ENCODE measurements at regions not wholly inside any gene's neighbourhood (a gene's known extent, or its start where the extent isn't known, plus 50 kb on each side); places are given as distances from the start of the nearest gene placed in this dataset.
A peak's percentile ranks its signal among the peaks of the same experiment; 100 is the strongest.
"Not testable (repeated sequence)": the region's sequence is repeated elsewhere in the genome, so short reads cannot be mapped to it uniquely, and the experiment has no call there.

GRCh38 chr4:151459375-151459774, 50.4 kb downstream of the FHIP1A start:
- DNase-seq (ENCODE audit: low read depth) = no peak

DNA sequence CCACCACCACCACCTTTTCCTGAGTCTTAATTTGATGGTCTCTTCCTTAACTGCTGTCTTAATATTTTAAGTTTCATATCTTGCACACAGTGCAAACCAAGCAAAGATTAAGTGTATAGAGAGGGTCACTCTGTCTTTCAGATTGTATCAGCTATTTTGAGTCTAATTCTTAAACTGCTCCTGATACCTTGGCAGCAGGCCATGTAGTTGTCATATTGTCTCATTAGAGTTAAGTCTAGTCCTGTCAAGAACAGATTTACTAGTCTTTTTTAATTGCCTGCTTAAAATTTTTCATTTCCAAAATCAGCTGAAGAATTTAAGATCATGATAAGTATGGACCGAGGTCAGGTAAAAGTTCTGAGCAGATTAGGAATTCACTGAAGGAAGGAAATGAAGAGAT, 51.5 kb downstream of the FHIP1A start:
- no peak for DNase-seq (ENCODE audit: low read depth)

DNA sequence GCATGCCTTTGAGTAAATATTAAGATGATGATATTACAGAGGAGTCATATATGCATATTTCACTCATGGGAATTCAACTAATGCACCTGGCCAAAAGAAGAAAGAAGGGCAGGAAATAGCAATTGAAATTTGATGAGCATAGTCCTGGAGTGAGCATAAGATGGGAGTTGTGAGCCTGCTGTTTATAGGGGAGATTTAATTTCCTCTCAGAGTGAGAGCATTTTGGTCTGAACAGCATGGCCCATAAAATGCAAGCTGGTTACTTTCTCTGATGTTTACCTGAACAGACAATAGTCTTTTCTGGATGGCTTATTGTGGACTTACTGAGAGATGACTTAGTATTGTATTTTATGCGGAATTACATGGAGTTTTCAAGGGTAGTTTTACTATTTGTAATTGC, 53.6 kb downstream of the FHIP1A start:
- no peak for DNase-seq (ENCODE audit: low read depth)

- no peak for DNase-seq (ENCODE audit: low read depth)
These were observed 60.0 kb downstream of the FHIP1A start for GRCh38 chr4:151468715-151469696.

GRCh38 chr4:151469970-151470369, 61.0 kb downstream of the FHIP1A start:
- DNase-seq (ENCODE audit: low read depth) = no peak

GRCh38 chr4:151471728-151472127, 62.8 kb downstream of the FHIP1A start:
- no peak for DNase-seq (ENCODE audit: low read depth)

- DNase-seq (ENCODE audit: low read depth) = no peak
These were observed 63.3 kb downstream of the FHIP1A start for GRCh38 chr4:151472297-151472696.

GRCh38 chr4:151472711-151473110, 63.7 kb downstream of the FHIP1A start:
- DNase-seq (ENCODE audit: low read depth) = no peak

DNA sequence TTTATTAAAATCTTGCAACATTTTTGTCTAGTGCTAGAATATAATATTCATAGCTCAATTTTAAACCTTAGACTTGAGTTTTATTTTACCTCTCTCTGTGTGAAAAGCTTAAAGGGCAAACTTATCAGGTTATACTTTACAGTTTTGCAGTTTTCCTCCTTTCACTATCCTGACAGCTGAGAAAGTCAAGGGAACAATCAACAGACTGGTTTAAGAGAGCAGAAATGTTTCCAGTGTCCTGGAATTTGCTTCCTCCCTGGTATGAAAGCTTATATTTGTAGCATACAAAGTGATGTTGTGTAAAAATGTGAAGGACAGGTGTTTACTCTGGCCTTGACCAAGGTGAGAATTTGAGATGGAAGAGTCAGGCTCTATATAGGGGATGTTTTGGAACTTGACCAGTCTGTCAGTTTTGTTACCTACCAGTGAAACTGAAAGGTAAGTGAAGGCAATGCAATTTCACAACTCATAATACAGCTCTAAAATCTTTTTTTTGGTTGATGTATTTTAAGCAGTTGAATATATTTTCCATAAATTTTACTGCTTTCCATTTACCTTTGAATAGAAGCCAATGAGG, 64.6 kb downstream of the FHIP1A start:
- no peak for DNase-seq (ENCODE audit: low read depth)

DNA sequence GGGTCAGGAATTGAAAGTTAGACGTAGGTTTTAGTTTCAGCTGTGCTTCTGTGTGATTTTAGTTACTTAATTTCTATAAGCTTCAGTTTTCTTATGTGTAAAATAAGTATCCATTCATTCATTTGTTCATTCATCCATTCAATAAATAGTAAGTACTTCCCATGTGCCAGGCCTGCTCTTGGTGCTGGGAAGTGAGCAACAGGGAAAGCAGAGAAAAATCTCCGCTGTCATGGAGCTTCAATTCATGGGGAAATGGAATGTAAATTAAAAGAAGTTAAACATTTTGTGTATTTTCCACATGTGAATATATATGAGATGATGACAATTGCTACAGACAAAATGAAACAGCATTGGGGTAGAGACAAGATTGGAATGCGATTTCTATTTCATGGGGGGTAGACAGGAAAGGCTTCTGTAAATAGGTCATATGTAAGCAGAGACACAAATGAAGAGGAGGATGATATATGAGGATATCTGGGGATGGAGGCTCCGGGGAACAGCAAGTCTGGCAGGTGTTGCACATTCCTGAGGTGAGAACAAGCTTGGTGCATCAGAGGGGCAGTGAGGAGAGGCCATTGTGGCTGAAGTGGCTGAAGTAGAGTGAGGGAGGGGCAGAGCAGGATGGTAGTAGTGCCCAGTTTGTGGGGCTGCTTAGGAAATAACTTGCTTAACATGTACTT, 66.2 kb downstream of the FHIP1A start:
- DNase-seq (ENCODE audit: low read depth) = no peak

GRCh38 chr4:151481813-151482212, 72.8 kb downstream of the FHIP1A start:
- no peak for DNase-seq (ENCODE audit: low read depth)

DNA sequence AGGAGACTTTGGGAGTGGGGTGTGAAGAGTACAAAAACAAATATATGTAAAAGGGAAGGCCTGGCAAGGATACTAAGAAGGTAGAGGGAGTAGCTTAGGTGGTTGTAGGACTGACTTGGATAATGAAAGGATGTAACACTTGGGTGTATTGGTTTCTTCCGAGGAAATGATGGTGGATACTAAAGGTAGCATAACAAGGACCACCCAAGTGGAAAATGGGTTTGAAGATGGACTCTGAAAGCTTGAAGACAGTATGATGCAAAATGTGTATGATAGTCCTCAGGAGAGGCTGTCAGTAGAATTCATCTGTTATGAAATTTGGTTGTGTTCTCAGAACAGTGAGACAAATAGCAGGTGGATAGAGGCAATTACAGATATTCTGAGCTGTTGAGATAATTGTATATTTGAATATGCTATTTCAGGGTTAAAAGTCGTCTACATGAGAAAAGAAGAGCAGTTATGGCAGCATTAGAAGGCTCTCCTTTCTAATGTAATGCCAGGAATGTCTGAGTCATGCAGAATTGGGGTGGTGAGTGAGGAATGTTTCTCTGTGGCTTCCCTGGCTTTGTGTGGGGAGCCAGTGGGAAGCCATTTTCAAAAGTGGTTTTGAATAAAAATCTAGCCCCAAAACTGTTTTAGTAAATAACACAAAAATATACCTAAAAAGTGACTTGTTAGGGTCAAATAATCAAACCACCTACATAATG, 75.6 kb downstream of the FHIP1A start:
- DNase-seq (ENCODE audit: low read depth) = peak; percentile 95

DNA sequence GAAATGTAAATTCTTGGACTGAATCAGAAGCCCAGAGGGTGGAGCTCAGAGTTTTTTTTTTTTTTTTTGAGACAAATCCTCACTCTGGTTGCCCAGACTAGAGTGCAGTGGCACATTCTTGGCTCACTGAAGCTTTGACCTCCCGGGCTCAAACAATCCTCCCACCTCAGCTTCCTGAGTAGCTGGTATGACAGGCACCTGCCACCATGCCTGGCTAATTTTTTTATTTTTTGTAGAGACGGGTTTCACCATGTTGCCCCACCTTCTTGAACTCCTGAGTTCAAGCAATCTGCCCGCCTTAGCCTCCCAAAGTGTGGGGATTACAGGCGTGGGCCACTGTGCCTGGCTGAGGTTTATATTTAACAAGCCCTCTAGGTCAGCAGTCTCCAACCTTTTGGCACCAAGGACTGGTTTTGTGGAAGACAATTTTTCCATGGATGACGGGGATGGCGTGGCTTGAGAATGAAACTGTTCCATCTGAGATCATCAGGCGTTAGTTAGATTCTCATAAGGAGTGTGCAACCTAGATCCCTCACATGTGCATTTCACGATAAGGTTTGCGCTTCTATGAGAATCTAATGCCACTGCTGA, 76.7 kb downstream of the FHIP1A start:
- peak; percentile 45 for DNase-seq (ENCODE audit: low read depth)

DNA sequence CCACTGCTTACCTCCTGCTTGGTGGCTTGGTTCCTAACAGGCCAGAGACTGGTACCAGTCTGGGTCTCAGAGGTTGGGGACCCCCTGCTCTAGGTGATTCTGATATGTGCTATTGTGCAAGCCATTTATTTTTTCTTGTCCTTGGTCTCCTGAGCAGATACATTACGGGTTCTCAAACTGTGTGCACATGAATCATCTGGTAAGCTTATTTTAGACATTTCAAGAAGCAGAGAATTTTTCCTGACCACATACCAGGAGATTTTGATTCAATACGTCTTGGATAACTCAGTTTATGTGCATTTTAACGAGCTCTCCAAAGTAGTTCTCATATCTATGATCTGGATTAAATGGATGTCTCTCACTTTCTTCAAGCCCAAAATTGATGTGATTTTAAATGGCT, 77.2 kb downstream of the FHIP1A start:
- peak; percentile 73 for DNase-seq (ENCODE audit: low read depth)

DNA sequence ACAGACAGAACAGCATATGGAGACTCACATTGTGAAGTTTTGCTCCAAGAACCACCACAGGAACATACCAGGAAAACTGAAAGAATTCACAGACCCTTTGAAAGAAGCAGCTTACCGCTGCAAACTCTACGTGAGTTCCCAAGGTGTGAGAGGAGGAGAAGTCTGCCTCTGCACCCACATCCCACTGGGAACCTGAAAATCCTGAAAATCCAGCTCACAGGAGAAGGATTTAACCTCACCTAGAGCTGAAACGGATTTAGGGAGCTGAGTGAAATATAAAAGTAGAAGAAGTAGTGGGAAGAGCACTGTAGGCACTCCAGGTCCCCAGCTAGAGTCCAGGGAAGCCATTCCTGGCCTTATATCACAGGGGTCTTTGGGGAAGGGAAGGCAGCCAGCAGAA, 80.0 kb downstream of the FHIP1A start:
- no peak for DNase-seq (ENCODE audit: low read depth)

GRCh38 chr4:151489462-151490203, 80.7 kb downstream of the FHIP1A start:
- no peak for DNase-seq (ENCODE audit: low read depth)

DNA sequence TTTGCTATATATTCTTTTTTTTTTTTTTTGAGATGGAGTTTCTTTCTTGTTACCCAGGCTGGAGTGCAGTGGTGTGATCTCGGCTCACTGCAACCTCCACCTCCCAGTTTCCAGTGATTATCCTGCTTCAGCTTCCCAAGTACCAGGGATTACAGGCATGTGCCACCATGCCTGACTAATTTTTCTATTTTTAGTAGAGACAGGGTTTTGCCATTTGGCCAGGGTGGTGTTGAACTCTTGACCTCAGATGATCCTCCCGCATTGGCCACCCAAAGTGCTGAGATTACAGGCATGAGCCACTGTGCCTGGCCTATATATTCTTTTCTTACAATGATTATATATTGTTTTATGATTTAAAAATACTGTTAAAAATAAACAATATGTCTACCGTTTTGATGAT, 86.6 kb downstream of the FHIP1A start:
- peak; percentile 57 for DNase-seq (ENCODE audit: low read depth)

- not testable (repeated sequence) for DNase-seq (ENCODE audit: low read depth)
These were observed 102.6 kb downstream of the FHIP1A start for GRCh38 chr4:151511548-151511947.

- no peak for DNase-seq (ENCODE audit: low read depth)
These were observed 108.9 kb downstream of the FHIP1A start for GRCh38 chr4:151517896-151518295.

- DNase-seq (ENCODE audit: low read depth) = no peak
These were observed 109.4 kb downstream of the FHIP1A start for GRCh38 chr4:151518359-151518758.

All from LHCN-M2 (cell line).